Left lobe of liver (tissue), 2 donors: ENCODE measurements at regions not wholly inside any gene's neighbourhood (a gene's known extent, or its start where the extent isn't known, plus 50 kb on each side); places are given as distances from the start of the nearest gene placed in this dataset.

ENCODE experiments used
- ATAC-seq: fragments of 200-7000 bp; cut with Tn5 transposase; one replicate; pipeline ENCODE4 v1.9.1; 2020; ENCODE audit warnings: mild to moderate bottlenecking, moderate library complexity
- DNase-seq: peaks from one replicate; pipeline ENCODE4 v3.0.0-alpha.2; 2020; ENCODE audit warnings: low spot score
- donor health status: DM: no; HTN: no; CAD: no; lungs with moderate emphysema.
- donor health status: DM: no; HTN: yes; CAD: no.

DNA sequence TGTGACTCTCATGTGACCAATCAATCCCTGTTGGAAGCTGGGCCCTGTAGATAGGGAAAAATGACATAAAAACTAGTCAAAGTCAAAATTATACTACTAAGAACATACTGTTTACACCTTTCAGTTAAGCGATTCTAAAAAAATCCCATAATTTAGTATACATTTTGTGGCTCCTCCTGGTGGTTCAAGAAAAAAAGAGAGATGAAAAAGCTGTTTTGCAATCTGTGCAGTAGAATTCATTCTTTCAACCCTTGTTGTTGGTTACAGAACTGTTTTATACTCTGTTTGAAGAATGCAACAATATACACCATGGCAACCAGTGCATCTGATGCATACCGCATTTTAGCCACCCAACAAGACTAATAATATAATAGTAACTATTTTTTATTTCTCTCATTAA lies 66.8 kb upstream of the ANK2 start:
- ATAC-seq: no peak
- DNase-seq: no peak

DNA sequence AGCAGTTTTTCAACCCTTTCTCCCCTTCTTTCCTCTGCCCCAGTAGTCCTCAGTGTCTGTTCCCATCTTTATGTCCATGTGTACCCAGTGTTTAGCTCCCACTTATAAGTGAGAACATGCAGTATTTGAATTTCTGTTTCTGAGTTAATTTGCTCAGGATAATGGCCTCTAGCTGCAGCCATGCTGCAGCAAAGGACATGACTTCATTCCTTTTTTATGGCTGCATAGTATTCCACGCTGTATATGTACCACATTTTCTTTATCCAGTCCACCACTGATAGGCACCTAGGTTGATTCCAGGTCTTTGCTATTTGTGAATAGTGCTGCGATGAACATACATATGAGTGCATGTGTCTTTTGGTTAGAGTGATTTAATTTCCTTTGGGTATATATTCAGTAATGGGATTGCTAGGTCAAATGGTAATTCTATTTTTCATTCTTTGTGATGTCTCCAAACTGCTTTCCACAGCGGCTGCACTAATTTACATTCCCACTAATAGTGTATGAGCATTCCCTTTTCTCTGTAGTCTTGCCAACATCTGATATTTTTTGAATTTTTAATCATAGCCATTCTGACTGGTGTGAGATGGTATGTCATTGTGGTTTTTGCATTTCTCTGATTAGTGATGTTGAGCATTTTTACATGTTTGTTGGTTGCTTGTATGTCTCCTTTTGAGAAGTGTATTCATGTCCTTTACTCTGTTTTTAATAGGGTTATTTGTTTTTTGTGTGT lies 54.6 kb upstream of the ANK2 start:
- DNase-seq: no peak
- ATAC-seq: no peak
